Glutamatergic neuron (in vitro differentiated cells): ENCODE measurements at regions not wholly inside any gene's neighbourhood (a gene's known extent, or its start where the extent isn't known, plus 50 kb on each side); places are given as distances from the start of the nearest gene placed in this dataset.

ENCODE experiments used
- DNase-seq: peaks from one replicate; pipeline ENCODE4 v3.0.0; 2022
- H3K27ac Mint-ChIP-seq: one replicate; pipeline ENCODE4 v1.8.0; 2020; ENCODE audit warnings: mild to moderate bottlenecking, mixed read lengths, inconsistent platforms; ENCODE audit not compliant: unreplicated experiment
- H3K27me3 Mint-ChIP-seq: one replicate; pipeline ENCODE4 v1.8.0; 2020; ENCODE audit warnings: mild to moderate bottlenecking, moderate library complexity, mixed read lengths, inconsistent platforms; ENCODE audit not compliant: unreplicated experiment
- H3K36me3 Mint-ChIP-seq: one replicate; pipeline ENCODE4 v1.8.0; 2020; ENCODE audit warnings: mild to moderate bottlenecking, mixed read lengths, inconsistent platforms; ENCODE audit not compliant: unreplicated experiment
- H3K4me1 Mint-ChIP-seq: one replicate; pipeline ENCODE4 v1.8.0; 2020; ENCODE audit warnings: mild to moderate bottlenecking, low read depth, mixed read lengths, inconsistent platforms; ENCODE audit not compliant: unreplicated experiment
- H3K4me3 Mint-ChIP-seq: one replicate; pipeline ENCODE4 v1.8.0; 2020; ENCODE audit warnings: mild to moderate bottlenecking, mixed read lengths, inconsistent platforms; ENCODE audit not compliant: unreplicated experiment
- H3K9me3 Mint-ChIP-seq: one replicate; pipeline ENCODE4 v1.8.0; 2020; ENCODE audit warnings: mild to moderate bottlenecking, moderate library complexity, mixed read lengths, inconsistent platforms; ENCODE audit not compliant: unreplicated experiment
- TF ChIP-seq, protein P1 (sequence below): fragments of 200-600 bp; sonication (generic); IDR thresholded peaks from one replicate; pipeline ENCODE4 v1.5.0; 2021; ENCODE audit not compliant: partially characterized antibody, unreplicated experiment

- H3K36me3 Mint-ChIP-seq: no peaks in the 10 kb centered on the region
- TF ChIP-seq, protein P1, sequence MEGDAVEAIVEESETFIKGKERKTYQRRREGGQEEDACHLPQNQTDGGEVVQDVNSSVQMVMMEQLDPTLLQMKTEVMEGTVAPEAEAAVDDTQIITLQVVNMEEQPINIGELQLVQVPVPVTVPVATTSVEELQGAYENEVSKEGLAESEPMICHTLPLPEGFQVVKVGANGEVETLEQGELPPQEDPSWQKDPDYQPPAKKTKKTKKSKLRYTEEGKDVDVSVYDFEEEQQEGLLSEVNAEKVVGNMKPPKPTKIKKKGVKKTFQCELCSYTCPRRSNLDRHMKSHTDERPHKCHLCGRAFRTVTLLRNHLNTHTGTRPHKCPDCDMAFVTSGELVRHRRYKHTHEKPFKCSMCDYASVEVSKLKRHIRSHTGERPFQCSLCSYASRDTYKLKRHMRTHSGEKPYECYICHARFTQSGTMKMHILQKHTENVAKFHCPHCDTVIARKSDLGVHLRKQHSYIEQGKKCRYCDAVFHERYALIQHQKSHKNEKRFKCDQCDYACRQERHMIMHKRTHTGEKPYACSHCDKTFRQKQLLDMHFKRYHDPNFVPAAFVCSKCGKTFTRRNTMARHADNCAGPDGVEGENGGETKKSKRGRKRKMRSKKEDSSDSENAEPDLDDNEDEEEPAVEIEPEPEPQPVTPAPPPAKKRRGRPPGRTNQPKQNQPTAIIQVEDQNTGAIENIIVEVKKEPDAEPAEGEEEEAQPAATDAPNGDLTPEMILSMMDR: no peak
- H3K4me1 Mint-ChIP-seq: no peaks in the 10 kb centered on the region
- H3K27ac Mint-ChIP-seq: no peak overlapping the region
- no peak for DNase-seq
- H3K4me3 Mint-ChIP-seq: no peak overlapping the region
- H3K9me3 Mint-ChIP-seq: no peaks in the 10 kb centered on the region
- H3K27me3 Mint-ChIP-seq: no peaks in the 10 kb centered on the region
Measured at GRCh38 chr4:175954685-175955084, 111.0 kb upstream of the WDR17 start.

DNA sequence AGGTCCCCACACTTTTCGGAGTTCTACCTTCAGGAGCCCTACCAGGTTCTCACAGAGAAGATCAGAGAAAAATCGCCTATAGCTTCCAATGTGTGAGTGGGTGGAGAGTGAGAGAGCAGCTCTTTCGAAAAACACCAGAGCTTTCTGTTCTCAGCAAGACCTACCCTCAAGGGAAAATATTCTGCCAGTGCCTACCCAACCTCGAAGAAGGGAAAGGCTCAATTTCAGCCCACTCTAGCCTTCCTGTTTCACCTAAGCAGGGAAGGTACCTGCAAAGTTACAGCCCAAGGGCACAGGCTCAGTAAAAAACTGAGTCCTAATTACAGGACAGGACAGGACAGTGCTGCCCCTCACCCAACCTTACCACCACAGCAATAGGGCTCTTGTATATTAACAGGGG, 104.0 kb upstream of the WDR17 start:
- H3K9me3 Mint-ChIP-seq: no peaks in the 10 kb centered on the region
- no peaks in the 10 kb centered on the region for H3K27me3 Mint-ChIP-seq
- H3K36me3 Mint-ChIP-seq: no peaks in the 10 kb centered on the region
- no peak overlapping the region for H3K27ac Mint-ChIP-seq
- no peak for DNase-seq
- H3K4me1 Mint-ChIP-seq: no peaks in the 10 kb centered on the region
- H3K4me3 Mint-ChIP-seq: no peak overlapping the region
- TF ChIP-seq, protein P1: no peak

DNA sequence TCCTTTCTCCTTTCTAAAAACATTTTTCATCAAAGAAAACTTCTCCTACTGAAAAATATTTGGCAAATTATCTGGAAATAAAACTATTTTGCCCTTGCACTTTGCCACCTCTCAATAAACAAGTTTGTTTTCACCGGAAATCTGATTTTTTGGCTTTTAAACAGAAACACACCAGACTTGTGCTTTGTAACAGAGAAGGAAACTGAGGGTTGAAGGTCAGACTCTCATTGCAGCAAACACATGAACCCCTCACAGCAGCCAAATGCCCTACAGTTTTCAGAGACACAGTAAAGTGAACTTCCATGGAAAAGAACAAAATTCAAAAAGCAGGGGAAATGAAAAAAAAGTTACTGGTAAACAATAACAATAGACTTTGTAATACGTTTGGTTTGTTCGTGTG, 95.6 kb upstream of the WDR17 start:
- H3K36me3 Mint-ChIP-seq: no peaks in the 10 kb centered on the region
- DNase-seq: no peak
- H3K27ac Mint-ChIP-seq: no peak overlapping the region
- H3K9me3 Mint-ChIP-seq: peaks cover 2% of the 10 kb centered on the region
- no peaks in the 10 kb centered on the region for H3K4me1 Mint-ChIP-seq
- no peaks in the 10 kb centered on the region for H3K27me3 Mint-ChIP-seq
- TF ChIP-seq, protein P1: no peak
- H3K4me3 Mint-ChIP-seq: no peak overlapping the region

DNA sequence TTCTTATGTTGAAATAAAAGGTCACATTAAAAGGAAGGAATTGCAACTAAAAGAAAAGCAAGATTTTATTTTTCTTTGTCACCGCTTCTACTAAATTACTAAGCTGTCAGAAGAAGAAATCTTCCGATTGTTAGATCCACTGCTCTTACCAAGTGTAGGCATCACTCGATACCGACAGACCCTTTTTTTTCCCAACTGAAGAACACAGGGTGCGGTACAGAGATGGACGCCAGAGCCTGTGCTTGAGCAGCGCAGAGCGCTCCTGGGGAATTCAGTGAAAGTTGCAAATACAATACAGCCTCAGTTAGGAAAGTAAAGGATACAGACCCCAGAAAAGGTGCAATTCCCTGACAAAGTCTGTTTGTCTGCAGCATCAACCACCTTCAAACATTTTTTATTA, 94.9 kb upstream of the WDR17 start:
- Mint-ChIP-seq H3K4me3 (no peak overlapping the region), H3K9me3 (peaks cover 2% of the 10 kb centered on the region), H3K36me3 (no peaks in the 10 kb centered on the region), H3K27ac (no peak overlapping the region), H3K27me3 (no peaks in the 10 kb centered on the region), H3K4me1 (no peaks in the 10 kb centered on the region)
- no peak for DNase-seq
- TF ChIP-seq, protein P1: no peak

- DNase-seq: no peak
- Mint-ChIP-seq H3K27ac (no peak overlapping the region), H3K4me3 (no peak overlapping the region), H3K27me3 (no peaks in the 10 kb centered on the region), H3K4me1 (no peaks in the 10 kb centered on the region), H3K9me3 (peaks cover 2% of the 10 kb centered on the region), H3K36me3 (no peaks in the 10 kb centered on the region)
- TF ChIP-seq, protein P1: no peak
Measured at GRCh38 chr4:175971388-175972179, 94.1 kb upstream of the WDR17 start.
